ENCODE measurements at regions not wholly inside any gene's neighbourhood (a gene's known extent, or its start where the extent isn't known, plus 50 kb on each side); places are given as distances from the start of the nearest gene placed in this dataset.

- no peak for DNase-seq (ENCODE audit: extremely low read depth, insufficient read length)
- no peaks in the 10 kb centered on the region for H3K36me3 ChIP-seq (ENCODE audit: control insufficient read depth, insufficient read depth, low read length)
- no peaks in the 10 kb centered on the region for H3K27me3 ChIP-seq (replicated peaks; ENCODE audit: control insufficient read depth, insufficient read depth, low read length)
- TF ChIP-seq CTCF (IDR thresholded peaks at IDR 0.05; ENCODE audit: insufficient read depth, low read length, poor library complexity, severe bottlenecking) = no peak
- no peak overlapping the region for H3K4me3 ChIP-seq (replicated peaks; ENCODE audit: low read depth, low read length)
Measured at GRCh38 chr10:60998932-60999331, 54.9 kb upstream of the RHOBTB1 start.

GRCh38 chr10:60994128-60994527 lies 50.1 kb upstream of the RHOBTB1 start:
- no peak for DNase-seq (ENCODE audit: extremely low read depth, insufficient read length)
- H3K4me3 ChIP-seq (replicated peaks; ENCODE audit: low read depth, low read length) = no peak overlapping the region
- H3K36me3 ChIP-seq (ENCODE audit: control insufficient read depth, insufficient read depth, low read length) = no peaks in the 10 kb centered on the region
- H3K27me3 ChIP-seq (replicated peaks; ENCODE audit: control insufficient read depth, insufficient read depth, low read length) = no peaks in the 10 kb centered on the region
- TF ChIP-seq CTCF (IDR thresholded peaks at IDR 0.05; ENCODE audit: insufficient read depth, low read length, poor library complexity, severe bottlenecking) = no peak
